ENCODE measurements at regions not wholly inside any gene's neighbourhood (a gene's known extent, or its start where the extent isn't known, plus 50 kb on each side); places are given as distances from the start of the nearest gene placed in this dataset.
"Not testable (repeated sequence)": the region's sequence is repeated elsewhere in the genome, so short reads cannot be mapped to it uniquely, and the experiment has no call there.

DNA sequence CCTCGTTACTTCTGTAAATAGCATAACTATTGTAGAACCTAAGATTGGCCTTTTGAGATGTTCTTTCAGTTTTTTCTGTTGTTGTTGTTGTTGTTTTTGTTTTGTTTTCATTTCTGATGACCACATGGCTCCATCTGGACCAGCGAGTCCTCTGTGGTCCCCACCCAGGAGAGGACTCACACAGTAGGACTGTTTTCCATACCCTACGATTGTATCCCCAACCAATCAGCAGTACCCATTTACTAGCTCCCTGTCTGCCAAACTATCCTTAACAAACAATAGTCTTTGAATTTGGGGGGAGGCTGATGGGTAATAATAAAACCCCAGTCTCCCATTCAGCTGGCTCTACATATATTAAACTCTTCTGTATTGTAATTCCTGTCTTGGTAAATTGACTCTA, 329.5 kb downstream of the SEMA3D start:
- H2BK15ac ChIP-seq (ENCODE audit: low read length) = no peak overlapping the region
- H3K4me1 ChIP-seq (ENCODE audit: control insufficient read depth in 2 of 2, insufficient read depth in 1 of 2, low read depth in 1 of 2, low read length in 2 of 2) = no peaks in the 10 kb centered on the region
- H3K36me3 ChIP-seq (replicated peaks in 1 of 2; ENCODE audit: control insufficient read depth in 2 of 2, insufficient read depth in 2 of 2, low read length in 2 of 2) = no peaks in the 10 kb centered on the region
- H3K9me3 ChIP-seq (replicated peaks in 1 of 2; ENCODE audit: control insufficient read depth in 2 of 2, insufficient read depth in 1 of 2, low read depth in 1 of 2, low read length in 2 of 2) = peaks cover 0 to 5% of the 10 kb centered on the region in 2 donors
- H2BK5ac ChIP-seq (ENCODE audit: low read length) = no peak overlapping the region
- H2AFZ ChIP-seq (ENCODE audit: low read length) = no peak overlapping the region
- no peaks in the 10 kb centered on the region for H3K79me1 ChIP-seq (ENCODE audit: low read depth, low read length)
- H2BK120ac ChIP-seq (ENCODE audit: low read depth, low read length) = no peak overlapping the region
- no peak overlapping the region for H3K4ac ChIP-seq (ENCODE audit: low read length)
- H3K27ac ChIP-seq (replicated peaks; ENCODE audit: low read length) = no peak overlapping the region
- H3K23ac ChIP-seq (ENCODE audit: low read depth, low read length, poor library complexity) = no peak overlapping the region
- no peak overlapping the region for H3K18ac ChIP-seq (ENCODE audit: low read length)
- no peak overlapping the region for H2BK12ac ChIP-seq (ENCODE audit: low read length)
- no peak overlapping the region for H4K91ac ChIP-seq (ENCODE audit: low read depth, low read length, poor library complexity)
- no peak overlapping the region for H3K4me2 ChIP-seq (ENCODE audit: insufficient read depth, low read length, poor library complexity, severe bottlenecking)
- H4K8ac ChIP-seq (ENCODE audit: low read depth, low read length) = no peak overlapping the region
- no peak overlapping the region for H3K9ac ChIP-seq (ENCODE audit: low read depth, low read length, poor library complexity)
- H2AK5ac ChIP-seq (ENCODE audit: low read depth, low read length) = no peak overlapping the region
- no peak overlapping the region for H3K4me3 ChIP-seq (ENCODE audit: low read length in 2 of 2)
- no CpG with 5 or more reads among the region's 3 CpGs for whole genome bisulfite sequencing, 2 donors (ENCODE audit: extremely low coverage in 2 of 2, insufficient read length in 2 of 2, insufficient replicate concordance in 1 of 2)
- DNase-seq (ENCODE audit: low spot score) = no peak
- H3K27me3 ChIP-seq (ENCODE audit: control insufficient read depth in 3 of 3, insufficient read depth in 3 of 3, low read depth in 1 of 3, low read length in 3 of 3) = no peaks in the 10 kb centered on the region
- no peak overlapping the region for H3K14ac ChIP-seq (ENCODE audit: low read length)

DNA sequence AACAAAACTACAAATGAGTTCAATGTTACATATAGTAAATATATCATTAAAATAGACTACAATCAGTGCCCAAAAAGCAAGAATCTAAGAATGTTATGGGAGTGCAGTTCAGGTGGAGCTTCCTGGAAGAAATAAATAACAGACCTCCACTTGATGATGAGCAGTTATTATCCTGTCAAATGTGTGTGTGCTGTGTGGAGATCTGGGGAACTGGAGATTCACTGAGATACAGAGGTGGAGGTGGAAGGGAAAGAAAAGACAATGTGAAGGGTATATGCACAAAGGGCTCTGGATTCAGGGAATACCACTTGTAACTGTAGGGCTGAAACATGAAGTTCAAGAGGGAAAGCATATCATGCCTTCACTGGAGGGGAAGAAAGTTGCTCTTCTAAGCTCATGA, 331.1 kb downstream of the SEMA3D start:
- H2BK15ac ChIP-seq (ENCODE audit: low read length) = no peak overlapping the region
- H3K79me1 ChIP-seq (ENCODE audit: low read depth, low read length) = no peaks in the 10 kb centered on the region
- peaks cover 0 to 5% of the 10 kb centered on the region in 2 donors for H3K9me3 ChIP-seq (replicated peaks in 1 of 2; ENCODE audit: control insufficient read depth in 2 of 2, insufficient read depth in 1 of 2, low read depth in 1 of 2, low read length in 2 of 2)
- H2AFZ ChIP-seq (ENCODE audit: low read length) = no peak overlapping the region
- no peak overlapping the region for H3K4me2 ChIP-seq (ENCODE audit: insufficient read depth, low read length, poor library complexity, severe bottlenecking)
- H3K9ac ChIP-seq (ENCODE audit: low read depth, low read length, poor library complexity) = no peak overlapping the region
- H2AK5ac ChIP-seq (ENCODE audit: low read depth, low read length) = no peak overlapping the region
- no peak overlapping the region for H3K18ac ChIP-seq (ENCODE audit: low read length)
- H3K36me3 ChIP-seq (replicated peaks in 1 of 2; ENCODE audit: control insufficient read depth in 2 of 2, insufficient read depth in 2 of 2, low read length in 2 of 2) = no peaks in the 10 kb centered on the region
- H4K8ac ChIP-seq (ENCODE audit: low read depth, low read length) = no peak overlapping the region
- no peak for DNase-seq (ENCODE audit: low spot score)
- no peak overlapping the region for H3K14ac ChIP-seq (ENCODE audit: low read length)
- H2BK120ac ChIP-seq (ENCODE audit: low read depth, low read length) = no peak overlapping the region
- H3K27me3 ChIP-seq (ENCODE audit: control insufficient read depth in 3 of 3, insufficient read depth in 3 of 3, low read depth in 1 of 3, low read length in 3 of 3) = no peaks in the 10 kb centered on the region
- H3K4ac ChIP-seq (ENCODE audit: low read length) = no peak overlapping the region
- H4K91ac ChIP-seq (ENCODE audit: low read depth, low read length, poor library complexity) = no peak overlapping the region
- no peak overlapping the region for H3K27ac ChIP-seq (replicated peaks; ENCODE audit: low read length)
- H3K23ac ChIP-seq (ENCODE audit: low read depth, low read length, poor library complexity) = no peak overlapping the region
- H2BK5ac ChIP-seq (ENCODE audit: low read length) = no peak overlapping the region
- no peaks in the 10 kb centered on the region for H3K4me1 ChIP-seq (ENCODE audit: control insufficient read depth in 2 of 2, insufficient read depth in 1 of 2, low read depth in 1 of 2, low read length in 2 of 2)
- H3K4me3 ChIP-seq (ENCODE audit: low read length in 2 of 2) = no peak overlapping the region
- no peak overlapping the region for H2BK12ac ChIP-seq (ENCODE audit: low read length)

GRCh38 chr7:84848974-84849372, 337.9 kb downstream of the SEMA3D start:
- not testable (repeated sequence) for H3K27me3 ChIP-seq (ENCODE audit: control insufficient read depth in 3 of 3, insufficient read depth in 3 of 3, low read depth in 1 of 3, low read length in 3 of 3); H3K4ac ChIP-seq (ENCODE audit: low read length); H4K8ac ChIP-seq (ENCODE audit: low read depth, low read length); H3K4me1 ChIP-seq (ENCODE audit: control insufficient read depth in 2 of 2, insufficient read depth in 1 of 2, low read depth in 1 of 2, low read length in 2 of 2); H2BK120ac ChIP-seq (ENCODE audit: low read depth, low read length); H3K36me3 ChIP-seq (replicated peaks in 1 of 2; ENCODE audit: control insufficient read depth in 2 of 2, insufficient read depth in 2 of 2, low read length in 2 of 2); H2AK5ac ChIP-seq (ENCODE audit: low read depth, low read length); H3K14ac ChIP-seq (ENCODE audit: low read length); H3K4me2 ChIP-seq (ENCODE audit: insufficient read depth, low read length, poor library complexity, severe bottlenecking); H3K4me3 ChIP-seq (ENCODE audit: low read length in 2 of 2); H2BK5ac ChIP-seq (ENCODE audit: low read length); H2BK12ac ChIP-seq (ENCODE audit: low read length); H3K9me3 ChIP-seq (replicated peaks in 1 of 2; ENCODE audit: control insufficient read depth in 2 of 2, insufficient read depth in 1 of 2, low read depth in 1 of 2, low read length in 2 of 2); H3K18ac ChIP-seq (ENCODE audit: low read length); DNase-seq (ENCODE audit: low spot score); H4K91ac ChIP-seq (ENCODE audit: low read depth, low read length, poor library complexity); H3K27ac ChIP-seq (replicated peaks; ENCODE audit: low read length); H3K79me1 ChIP-seq (ENCODE audit: low read depth, low read length); H2BK15ac ChIP-seq (ENCODE audit: low read length); H2AFZ ChIP-seq (ENCODE audit: low read length); H3K23ac ChIP-seq (ENCODE audit: low read depth, low read length, poor library complexity); H3K9ac ChIP-seq (ENCODE audit: low read depth, low read length, poor library complexity)

DNA sequence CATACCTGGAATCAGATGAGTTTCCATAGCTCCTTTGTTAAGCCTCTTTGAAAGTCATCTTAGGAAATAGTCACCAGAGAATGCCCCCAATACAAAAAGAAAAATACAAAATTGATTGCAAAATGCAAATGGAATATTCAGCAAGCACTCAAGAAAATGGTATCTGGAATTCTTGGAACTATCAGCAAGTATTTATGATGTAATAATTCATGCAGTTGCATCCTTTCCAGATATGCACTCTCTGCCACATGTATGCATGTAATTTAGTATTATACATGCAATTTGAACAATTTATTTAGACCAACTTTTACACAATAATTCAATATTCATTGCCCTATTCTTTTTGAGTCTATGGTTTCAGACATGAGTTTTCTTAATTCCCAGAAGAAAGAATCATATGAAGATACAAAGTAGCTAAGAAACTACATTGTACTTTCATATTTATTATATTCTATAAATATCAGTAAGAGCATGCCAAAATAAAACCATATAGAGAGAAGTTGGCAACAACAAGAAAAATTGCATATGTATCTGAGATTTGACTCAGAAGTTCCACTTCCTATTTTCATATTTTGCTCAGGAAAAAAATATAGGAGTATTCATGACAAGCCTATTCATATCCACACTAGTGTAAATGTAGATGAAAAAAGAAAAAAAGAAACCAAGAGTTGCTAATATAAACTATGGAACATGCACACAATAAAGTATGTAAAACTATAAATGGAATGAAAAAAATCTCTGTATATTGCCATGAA, 338.5 kb downstream of the SEMA3D start:
- DNase-seq (ENCODE audit: low spot score) = no peak
- no peak overlapping the region for H2BK5ac ChIP-seq (ENCODE audit: low read length)
- H2AK5ac ChIP-seq (ENCODE audit: low read depth, low read length) = no peak overlapping the region
- no peak overlapping the region for H4K8ac ChIP-seq (ENCODE audit: low read depth, low read length)
- no peak overlapping the region for H2BK12ac ChIP-seq (ENCODE audit: low read length)
- H2BK120ac ChIP-seq (ENCODE audit: low read depth, low read length) = no peak overlapping the region
- H3K79me1 ChIP-seq (ENCODE audit: low read depth, low read length) = no peaks in the 10 kb centered on the region
- H4K91ac ChIP-seq (ENCODE audit: low read depth, low read length, poor library complexity) = no peak overlapping the region
- H3K4me2 ChIP-seq (ENCODE audit: insufficient read depth, low read length, poor library complexity, severe bottlenecking) = no peak overlapping the region
- H3K4me3 ChIP-seq (ENCODE audit: low read length in 2 of 2) = no peak overlapping the region
- no peaks in the 10 kb centered on the region for H3K36me3 ChIP-seq (replicated peaks in 1 of 2; ENCODE audit: control insufficient read depth in 2 of 2, insufficient read depth in 2 of 2, low read length in 2 of 2)
- no peak overlapping the region for H3K9ac ChIP-seq (ENCODE audit: low read depth, low read length, poor library complexity)
- no peaks in the 10 kb centered on the region for H3K27me3 ChIP-seq (ENCODE audit: control insufficient read depth in 3 of 3, insufficient read depth in 3 of 3, low read depth in 1 of 3, low read length in 3 of 3)
- no peak overlapping the region for H2BK15ac ChIP-seq (ENCODE audit: low read length)
- H3K4ac ChIP-seq (ENCODE audit: low read length) = no peak overlapping the region
- no peaks in the 10 kb centered on the region for H3K9me3 ChIP-seq (replicated peaks in 1 of 2; ENCODE audit: control insufficient read depth in 2 of 2, insufficient read depth in 1 of 2, low read depth in 1 of 2, low read length in 2 of 2)
- no peak overlapping the region for H3K14ac ChIP-seq (ENCODE audit: low read length)
- no peak overlapping the region for H3K18ac ChIP-seq (ENCODE audit: low read length)
- no peak overlapping the region for H3K23ac ChIP-seq (ENCODE audit: low read depth, low read length, poor library complexity)
- no peaks in the 10 kb centered on the region for H3K4me1 ChIP-seq (ENCODE audit: control insufficient read depth in 2 of 2, insufficient read depth in 1 of 2, low read depth in 1 of 2, low read length in 2 of 2)
- H3K27ac ChIP-seq (replicated peaks; ENCODE audit: low read length) = no peak overlapping the region
- no peak overlapping the region for H2AFZ ChIP-seq (ENCODE audit: low read length)

All from neuronal stem cell (in vitro differentiated cells).